ENCODE measurements at regions not wholly inside any gene's neighbourhood (a gene's known extent, or its start where the extent isn't known, plus 50 kb on each side); places are given as distances from the start of the nearest gene placed in this dataset.

DNA sequence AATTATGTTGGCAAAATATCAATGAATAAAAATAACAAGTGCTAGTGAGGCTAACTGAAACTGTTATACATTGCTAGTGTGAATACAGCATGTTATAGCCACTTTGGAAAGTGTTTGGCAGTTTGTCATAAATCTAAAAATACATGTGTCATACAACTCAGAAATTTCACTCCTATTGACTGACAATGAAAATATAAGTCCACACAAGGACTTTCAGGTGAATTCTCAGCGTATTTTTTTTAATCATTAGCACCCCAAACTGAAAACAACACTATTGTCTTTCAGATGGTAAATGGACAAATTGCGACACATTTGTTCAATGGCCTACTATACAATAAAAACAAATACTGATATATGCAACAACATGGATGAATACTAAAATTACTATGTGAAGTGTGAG is 884.8 kb downstream of the TRIB2 start:
- TF ChIP-seq, protein P1, sequence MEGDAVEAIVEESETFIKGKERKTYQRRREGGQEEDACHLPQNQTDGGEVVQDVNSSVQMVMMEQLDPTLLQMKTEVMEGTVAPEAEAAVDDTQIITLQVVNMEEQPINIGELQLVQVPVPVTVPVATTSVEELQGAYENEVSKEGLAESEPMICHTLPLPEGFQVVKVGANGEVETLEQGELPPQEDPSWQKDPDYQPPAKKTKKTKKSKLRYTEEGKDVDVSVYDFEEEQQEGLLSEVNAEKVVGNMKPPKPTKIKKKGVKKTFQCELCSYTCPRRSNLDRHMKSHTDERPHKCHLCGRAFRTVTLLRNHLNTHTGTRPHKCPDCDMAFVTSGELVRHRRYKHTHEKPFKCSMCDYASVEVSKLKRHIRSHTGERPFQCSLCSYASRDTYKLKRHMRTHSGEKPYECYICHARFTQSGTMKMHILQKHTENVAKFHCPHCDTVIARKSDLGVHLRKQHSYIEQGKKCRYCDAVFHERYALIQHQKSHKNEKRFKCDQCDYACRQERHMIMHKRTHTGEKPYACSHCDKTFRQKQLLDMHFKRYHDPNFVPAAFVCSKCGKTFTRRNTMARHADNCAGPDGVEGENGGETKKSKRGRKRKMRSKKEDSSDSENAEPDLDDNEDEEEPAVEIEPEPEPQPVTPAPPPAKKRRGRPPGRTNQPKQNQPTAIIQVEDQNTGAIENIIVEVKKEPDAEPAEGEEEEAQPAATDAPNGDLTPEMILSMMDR (IDR thresholded peaks at IDR 0.05): no peak
- TF ChIP-seq POLR2A (IDR thresholded peaks at IDR 0.05): no peak

Measured in testis (tissue), 2 donors.